GM18526 (cell line): ENCODE measurements at regions not wholly inside any gene's neighbourhood (a gene's known extent, or its start where the extent isn't known, plus 50 kb on each side); places are given as distances from the start of the nearest gene placed in this dataset.

Source experiments
- POLR2A ChIP-seq: IDR thresholded peaks from 3 replicates; pipeline ENCODE4 v1.6.1; 2011; ENCODE audit not compliant: insufficient read length; ENCODE audit errors: extremely low read depth

GRCh38 chr1:58929671-58930325, 146.0 kb upstream of the JUN start:
- no peak for TF ChIP-seq POLR2A

DNA sequence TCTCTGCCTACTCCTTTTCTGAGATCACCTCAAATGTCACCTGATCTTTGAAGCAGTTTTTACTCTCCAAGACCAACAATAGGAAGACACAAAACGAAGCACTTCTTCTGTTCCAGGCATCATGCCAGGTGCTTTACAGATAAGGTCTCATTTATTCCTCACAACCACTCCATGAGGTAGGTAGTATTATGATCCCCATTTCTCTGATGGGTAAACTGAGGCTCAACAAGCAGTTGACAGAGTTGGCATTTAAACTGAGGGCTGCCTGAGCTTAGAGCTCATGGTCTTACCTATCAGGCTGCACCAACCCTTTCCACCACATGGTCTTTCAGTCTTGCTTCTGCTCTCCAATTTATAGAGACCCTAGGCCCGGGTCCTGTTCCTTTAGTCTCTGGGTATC, 147.2 kb upstream of the JUN start:
- no peak for TF ChIP-seq POLR2A

DNA sequence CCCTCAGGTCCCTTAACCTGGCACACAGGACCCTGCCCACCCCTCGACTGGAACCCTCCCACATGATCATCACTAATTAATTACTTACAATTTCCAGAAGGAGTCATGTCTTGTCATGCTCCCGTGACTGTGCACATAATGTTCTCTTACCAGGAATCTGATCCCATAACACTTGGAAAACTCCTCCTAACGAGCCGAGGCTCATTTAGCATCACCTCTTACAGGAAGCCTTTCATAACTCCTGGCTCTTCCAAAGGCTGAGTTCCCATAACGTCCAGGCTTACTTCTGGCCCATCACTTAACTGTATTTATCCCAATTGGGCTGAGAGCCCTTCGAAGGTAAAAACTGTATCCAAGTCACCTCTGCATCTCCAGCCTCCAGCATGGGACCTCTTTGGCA, 147.9 kb upstream of the JUN start:
- TF ChIP-seq POLR2A = no peak

DNA sequence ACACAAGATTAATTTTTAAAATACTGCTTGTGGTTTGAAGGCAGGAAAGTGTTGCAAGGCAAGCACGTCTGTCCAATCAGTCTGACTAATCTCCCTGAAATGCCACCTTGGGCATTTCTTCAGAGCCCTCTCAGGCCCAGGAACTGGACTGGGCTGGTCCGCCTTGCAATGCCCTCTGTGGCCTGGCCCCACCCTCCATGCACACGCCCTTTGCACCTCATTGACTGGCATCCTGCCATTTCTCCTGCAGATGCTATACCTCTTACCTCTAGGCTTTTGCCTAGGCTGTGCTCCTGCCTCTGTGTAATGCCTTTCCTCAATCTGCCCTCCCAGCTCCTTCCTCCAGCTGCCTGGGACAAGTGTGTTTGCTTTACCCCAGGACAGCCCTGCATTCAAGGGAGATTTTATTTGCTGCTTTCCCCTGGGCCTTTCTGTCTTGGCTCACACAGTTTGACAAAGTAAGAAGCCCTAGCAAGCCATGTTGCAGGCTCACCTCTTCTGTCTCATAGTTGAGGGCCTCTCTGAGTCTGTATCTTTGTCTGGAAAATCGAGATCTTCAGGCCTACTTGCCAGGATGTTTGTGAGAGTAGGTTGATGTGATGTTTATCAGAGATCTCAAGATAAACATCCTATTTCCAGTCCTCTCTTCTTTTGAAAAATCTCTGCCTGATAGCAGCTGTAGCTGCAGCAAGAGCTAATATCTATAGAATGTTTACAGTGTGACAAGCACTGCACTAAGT, 149.2 kb upstream of the JUN start:
- TF ChIP-seq POLR2A = no peak

DNA sequence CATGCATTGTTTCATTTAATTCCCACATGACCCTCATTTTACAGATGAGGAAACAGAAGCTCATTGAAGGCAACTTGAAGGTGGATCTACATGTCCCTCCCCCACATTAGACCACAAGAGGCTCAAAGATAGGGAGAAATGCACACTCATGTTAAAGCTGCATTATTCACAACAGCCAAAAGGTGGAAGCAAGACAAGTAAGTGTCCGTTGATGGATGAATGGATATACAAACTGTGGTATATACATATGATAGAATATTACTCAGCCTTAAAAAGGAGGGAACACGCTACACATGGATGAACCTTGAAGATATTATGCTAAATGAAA, 149.7 kb upstream of the JUN start:
- no peak for TF ChIP-seq POLR2A

GRCh38 chr1:58934706-58935105, 150.9 kb upstream of the JUN start:
- no peak for TF ChIP-seq POLR2A

GRCh38 chr1:58936973-58937372, 153.1 kb upstream of the JUN start:
- TF ChIP-seq POLR2A = no peak

DNA sequence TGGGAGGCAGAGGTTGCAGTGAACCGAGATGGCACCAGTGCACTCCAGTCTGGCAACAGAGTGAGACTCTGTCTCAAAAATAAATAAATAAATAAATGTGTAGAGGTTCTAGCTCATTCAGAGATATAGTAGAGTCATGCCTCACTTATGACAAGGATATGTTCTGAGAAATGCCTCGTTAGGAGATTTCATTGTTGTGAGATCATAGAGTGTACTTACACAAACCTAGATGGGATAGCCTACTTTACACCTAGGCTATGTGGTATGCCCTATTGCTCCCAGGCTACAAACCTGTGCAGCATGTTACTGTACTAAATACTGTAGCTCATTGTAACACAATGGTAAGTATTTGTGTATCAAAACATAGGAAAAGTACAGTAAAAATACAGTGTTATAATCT, 155.3 kb upstream of the JUN start:
- no peak for TF ChIP-seq POLR2A

DNA sequence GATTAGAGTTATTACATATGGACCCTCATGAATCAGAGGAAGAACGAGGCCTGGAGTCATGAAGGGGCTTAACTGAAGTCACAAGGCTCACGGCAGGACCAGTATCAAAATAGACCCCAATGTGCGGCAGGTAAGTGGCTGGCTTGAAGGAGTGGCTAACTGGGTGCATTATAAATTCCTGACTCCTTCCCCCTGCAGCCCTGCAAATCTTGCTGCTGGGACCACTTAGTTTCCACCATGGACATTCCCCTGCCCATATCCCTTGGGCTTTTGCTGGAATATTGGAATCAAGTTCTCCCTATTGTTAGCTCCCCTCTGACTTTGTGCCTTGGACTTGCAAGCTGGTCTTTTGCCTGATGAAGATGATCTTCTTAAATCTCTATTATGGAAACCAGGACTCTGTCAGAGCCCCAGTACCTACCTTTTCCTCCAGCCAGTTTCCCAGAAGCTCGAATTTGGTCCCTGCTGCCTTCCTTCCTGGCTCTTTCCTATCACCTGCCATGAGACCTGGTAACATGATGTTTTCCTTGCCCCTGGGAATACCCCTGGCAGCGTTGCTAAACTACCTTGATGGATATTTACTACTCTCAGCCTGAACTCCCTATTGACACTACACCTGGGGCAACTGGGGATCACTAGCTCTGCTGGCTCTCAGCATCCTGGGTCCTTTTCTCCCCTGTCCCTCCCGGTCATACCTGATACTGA, 156.0 kb upstream of the JUN start:
- TF ChIP-seq POLR2A = no peak

GRCh38 chr1:58941471-58942289, 157.8 kb upstream of the JUN start:
- no peak for TF ChIP-seq POLR2A

DNA sequence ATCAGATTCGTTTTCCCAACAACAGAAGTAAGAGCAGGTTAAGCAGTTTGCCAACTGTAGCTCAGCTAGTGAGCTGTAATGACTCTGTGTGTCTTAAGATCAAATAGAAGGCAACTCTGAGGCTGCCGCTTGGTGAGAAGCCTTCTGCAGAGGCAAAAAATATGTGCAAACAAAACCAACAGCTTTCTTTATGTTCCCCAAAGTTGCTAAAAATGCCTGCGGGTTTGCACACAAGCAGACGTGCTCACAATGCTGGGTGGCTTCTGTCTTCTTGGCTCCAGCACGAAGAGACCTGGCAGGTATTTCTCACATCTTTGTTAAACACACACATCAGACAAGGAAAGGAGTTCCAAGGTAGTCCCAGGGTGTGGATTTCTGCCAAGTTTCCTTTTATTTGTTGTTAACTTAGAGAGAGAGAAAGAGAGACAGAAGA, 158.9 kb upstream of the JUN start:
- TF ChIP-seq POLR2A = no peak

GRCh38 chr1:58943776-58944175, 159.9 kb upstream of the JUN start:
- TF ChIP-seq POLR2A = no peak

DNA sequence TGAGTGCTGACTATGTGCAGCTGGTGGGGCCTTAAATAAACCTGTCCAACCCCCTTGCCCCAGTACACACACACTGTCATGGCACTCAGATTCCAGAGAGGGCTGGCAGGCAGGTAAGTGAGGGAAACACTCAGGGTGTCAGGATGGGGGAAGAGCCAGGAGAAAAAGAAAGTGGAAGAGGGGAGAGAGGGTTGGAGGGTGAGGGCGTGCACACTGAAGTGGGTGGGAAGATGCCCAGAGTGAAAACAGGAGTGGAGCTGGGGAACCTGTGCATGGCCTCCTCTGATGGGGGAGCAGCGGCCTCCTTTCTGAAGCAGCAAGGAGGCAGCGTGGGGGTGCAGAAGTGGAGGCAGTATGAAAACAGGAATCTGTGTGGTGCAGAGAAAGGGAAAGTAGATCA, 160.6 kb upstream of the JUN start:
- TF ChIP-seq POLR2A = no peak

- TF ChIP-seq POLR2A = no peak
Measured at GRCh38 chr1:58946390-58946789, 162.5 kb upstream of the JUN start.

GRCh38 chr1:58948671-58949070, 164.8 kb upstream of the JUN start:
- TF ChIP-seq POLR2A = no peak
